A549 (cell line): ENCODE measurements at regions not wholly inside any gene's neighbourhood (a gene's known extent, or its start where the extent isn't known, plus 50 kb on each side); places are given as distances from the start of the nearest gene placed in this dataset.

Experiments used
- CHD4 ChIP-seq: fragments of 200-600 bp; sonication (generic); IDR thresholded peaks from 2 replicates; pipeline ENCODE4 v1.6.1; 2016; ENCODE audit warnings: antibody characterized with exemption, mild to moderate bottlenecking, borderline replicate concordance
- FOSL2 ChIP-seq, 2 experiments: fragments of 450-650 bp in 1 of 2; fragments of >200 bp in 1 of 2; sonication (Bioruptor Twin) in 1 of 2; formaldehyde crosslinking; IDR thresholded peaks; 2 replicates each; pipeline versions ENCODE4 v1.5.0 to v1.6.1; 2016 to 2020; ENCODE audit warnings: mild to moderate bottlenecking in 1 of 2, moderate library complexity in 1 of 2

GRCh38 chr5:98503616-98504015 lies 269.8 kb upstream of the RGMB start:
- TF ChIP-seq FOSL2 (IDR thresholded peaks at IDR 0.05) (no peak), FOSL2 (CRISPR knock-in tag; IDR thresholded peaks at IDR 0.05) (no peak), CHD4 (no peak)
